Loucy (cell line): ENCODE measurements at regions not wholly inside any gene's neighbourhood (a gene's known extent, or its start where the extent isn't known, plus 50 kb on each side); places are given as distances from the start of the nearest gene placed in this dataset.

ENCODE experiments used
- EZH2phosphoT487 ChIP-seq: fragments of 200-600 bp; IDR thresholded peaks from 2 replicates; pipeline ENCODE4 v1.6.1; 2018; ENCODE audit warnings: antibody characterized with exemption, mild to moderate bottlenecking, moderate library complexity, borderline replicate concordance
- TF ChIP-seq, protein P1 (sequence below): fragments of 200-600 bp; sonication (generic); conservative IDR thresholded peaks from 2 replicates; pipeline ENCODE4 v1.5.1; 2014; ENCODE audit warnings: mild to moderate bottlenecking, antibody characterized with exemption, low read length

GRCh38 chr18:11339188-11339775 lies 189.9 kb upstream of the PIEZO2 start:
- TF ChIP-seq, protein P1, sequence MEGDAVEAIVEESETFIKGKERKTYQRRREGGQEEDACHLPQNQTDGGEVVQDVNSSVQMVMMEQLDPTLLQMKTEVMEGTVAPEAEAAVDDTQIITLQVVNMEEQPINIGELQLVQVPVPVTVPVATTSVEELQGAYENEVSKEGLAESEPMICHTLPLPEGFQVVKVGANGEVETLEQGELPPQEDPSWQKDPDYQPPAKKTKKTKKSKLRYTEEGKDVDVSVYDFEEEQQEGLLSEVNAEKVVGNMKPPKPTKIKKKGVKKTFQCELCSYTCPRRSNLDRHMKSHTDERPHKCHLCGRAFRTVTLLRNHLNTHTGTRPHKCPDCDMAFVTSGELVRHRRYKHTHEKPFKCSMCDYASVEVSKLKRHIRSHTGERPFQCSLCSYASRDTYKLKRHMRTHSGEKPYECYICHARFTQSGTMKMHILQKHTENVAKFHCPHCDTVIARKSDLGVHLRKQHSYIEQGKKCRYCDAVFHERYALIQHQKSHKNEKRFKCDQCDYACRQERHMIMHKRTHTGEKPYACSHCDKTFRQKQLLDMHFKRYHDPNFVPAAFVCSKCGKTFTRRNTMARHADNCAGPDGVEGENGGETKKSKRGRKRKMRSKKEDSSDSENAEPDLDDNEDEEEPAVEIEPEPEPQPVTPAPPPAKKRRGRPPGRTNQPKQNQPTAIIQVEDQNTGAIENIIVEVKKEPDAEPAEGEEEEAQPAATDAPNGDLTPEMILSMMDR: no peak
- no peak for TF ChIP-seq EZH2phosphoT487
